HG02610 (cell line): ENCODE measurements at regions not wholly inside any gene's neighbourhood (a gene's known extent, or its start where the extent isn't known, plus 50 kb on each side); places are given as distances from the start of the nearest gene placed in this dataset.
"Not testable (repeated sequence)": the region's sequence is repeated elsewhere in the genome, so short reads cannot be mapped to it uniquely, and the experiment has no call there.

Experiments used
- ATAC-seq: cut with Tn5 transposase; IDR thresholded peaks from one replicate; pipeline ENCODE4 v1.9.1; 2021; ENCODE audit warnings: mild to moderate bottlenecking, moderate library complexity; ENCODE audit not compliant: unreplicated experiment

- ATAC-seq, result no peak
Observed at GRCh38 chr13:79998381-79998880, 342.5 kb downstream of the SPRY2 start.

- ATAC-seq, result no peak
Observed at GRCh38 chr13:79997244-79997643, 343.7 kb downstream of the SPRY2 start.

GRCh38 chr13:79995334-79995733 is 345.6 kb downstream of the SPRY2 start:
- no peak for ATAC-seq

GRCh38 chr13:79992111-79992510 is 348.8 kb downstream of the SPRY2 start:
- ATAC-seq, result no peak

GRCh38 chr13:79990048-79990447 is 350.9 kb downstream of the SPRY2 start:
- no peak for ATAC-seq

- no peak for ATAC-seq
Observed at GRCh38 chr13:79989217-79989661, 351.7 kb downstream of the SPRY2 start.

GRCh38 chr13:79988573-79988972 is 352.4 kb downstream of the SPRY2 start:
- no peak for ATAC-seq

- ATAC-seq, result no peak
Observed at GRCh38 chr13:79987761-79988160, 353.2 kb downstream of the SPRY2 start.

GRCh38 chr13:79987323-79987722 is 353.6 kb downstream of the SPRY2 start:
- ATAC-seq, result no peak

GRCh38 chr13:79986890-79987289 is 354.0 kb downstream of the SPRY2 start:
- no peak for ATAC-seq

- not testable (repeated sequence) for ATAC-seq
Observed at GRCh38 chr13:79974935-79975650, 365.8 kb downstream of the SPRY2 start.

GRCh38 chr13:79973533-79973963 is 367.4 kb downstream of the SPRY2 start:
- ATAC-seq, result peak; percentile 91

- ATAC-seq, result no peak
Observed at GRCh38 chr13:79972066-79972569, 368.8 kb downstream of the SPRY2 start.

GRCh38 chr13:79966493-79966895 is 374.4 kb downstream of the SPRY2 start:
- ATAC-seq, result no peak

GRCh38 chr13:79966059-79966458 is 374.9 kb downstream of the SPRY2 start:
- ATAC-seq, result no peak

- no peak for ATAC-seq
Observed at GRCh38 chr13:79946556-79946955, 394.4 kb downstream of the SPRY2 start.

- no peak for ATAC-seq
Observed at GRCh38 chr13:79943346-79944023, 397.4 kb downstream of the SPRY2 start.

GRCh38 chr13:79941752-79942151 is 399.2 kb downstream of the SPRY2 start:
- ATAC-seq, result no peak

- ATAC-seq, result no peak
Observed at GRCh38 chr13:79939689-79940088, 401.2 kb downstream of the SPRY2 start.

- ATAC-seq, result no peak
Observed at GRCh38 chr13:79937771-79938216, 403.1 kb downstream of the SPRY2 start.

GRCh38 chr13:79937311-79937710 is 403.6 kb downstream of the SPRY2 start:
- ATAC-seq, result no peak
